Mesenchymal stem cell (in vitro differentiated cells and primary cell): ENCODE measurements at regions not wholly inside any gene's neighbourhood (a gene's known extent, or its start where the extent isn't known, plus 50 kb on each side); places are given as distances from the start of the nearest gene placed in this dataset.

Experiments
- DNase-seq: peaks from one replicate; pipeline ENCODE4 v3.0.0-alpha.2; 2013
- H2AFZ ChIP-seq: one replicate; pipeline ENCODE4 v1.6.1; 2013; ENCODE audit warnings: low read depth, mild to moderate bottlenecking, control low read depth, inconsistent platforms, low read length, moderate library complexity
- H2AK5ac ChIP-seq: 2 replicates; pipeline ENCODE4 v1.6.1; 2013; ENCODE audit warnings: low read length, moderate library complexity, mild to moderate bottlenecking, inconsistent platforms; ENCODE audit not compliant: severe bottlenecking
- H2BK120ac ChIP-seq: one replicate; pipeline ENCODE4 v1.6.1; 2013; ENCODE audit warnings: low read depth, mild to moderate bottlenecking, inconsistent platforms, low read length, moderate library complexity
- H2BK12ac ChIP-seq, 2 experiments: one replicate each; pipeline ENCODE4 v1.6.1; 2013; ENCODE audit warnings: inconsistent platforms in 2 of 2, low read length in 2 of 2, mild to moderate bottlenecking in 2 of 2, moderate library complexity in 2 of 2, control low read depth in 1 of 2
- H2BK15ac ChIP-seq: one replicate; pipeline ENCODE4 v1.6.1; 2013; ENCODE audit warnings: mild to moderate bottlenecking, low read depth, inconsistent platforms; ENCODE audit not compliant: poor library complexity, severe bottlenecking
- H2BK5ac ChIP-seq: 2 replicates; pipeline ENCODE4 v1.6.1; 2013; ENCODE audit warnings: low read depth, mild to moderate bottlenecking, low read length, control low read depth, inconsistent platforms; ENCODE audit not compliant: poor library complexity, severe bottlenecking
- H3K14ac ChIP-seq, 2 experiments: one replicate each; pipeline ENCODE4 v1.6.1; 2013; ENCODE audit warnings: inconsistent platforms in 2 of 2, low read length in 2 of 2, control low read depth in 1 of 2, mild to moderate bottlenecking in 1 of 2, moderate library complexity in 1 of 2
- H3K18ac ChIP-seq, 2 experiments: one replicate each; pipeline ENCODE4 v1.6.1; 2013; ENCODE audit warnings: inconsistent platforms in 2 of 2, low read length in 2 of 2, control low read depth in 1 of 2, low read depth in 1 of 2, mild to moderate bottlenecking in 1 of 2
- H3K23ac ChIP-seq, 2 experiments: one replicate each; pipeline ENCODE4 v1.6.1; 2013; ENCODE audit warnings: inconsistent platforms in 2 of 2, low read length in 2 of 2, mild to moderate bottlenecking in 2 of 2, moderate library complexity in 2 of 2, control low read depth in 1 of 2
- H3K27ac ChIP-seq: 2 replicates; pipeline ENCODE4 v1.5.1; 2013; ENCODE audit warnings: mild to moderate bottlenecking, moderate library complexity, low read length, control low read depth, inconsistent platforms; ENCODE audit not compliant: poor library complexity, severe bottlenecking
- H3K27me3 ChIP-seq, 2 experiments: 2 replicates each; pipeline versions ENCODE4 v1.6.1 to v1.7.0; 2013; ENCODE audit warnings: low read length in 2 of 2, mild to moderate bottlenecking in 2 of 2, moderate library complexity in 2 of 2, control low read depth in 1 of 2, inconsistent platforms in 1 of 2; ENCODE audit not compliant: control insufficient read depth in 1 of 2, insufficient read depth in 1 of 2
- H3K36me3 ChIP-seq, 2 experiments: 2 replicates each; pipeline versions ENCODE4 v1.6.1 to v1.7.0; 2013; ENCODE audit warnings: low read length in 2 of 2, control low read depth in 1 of 2, inconsistent platforms in 1 of 2, low read depth in 1 of 2, mild to moderate bottlenecking in 1 of 2; ENCODE audit not compliant: insufficient read depth in 2 of 2, control insufficient read depth in 1 of 2
- H3K4ac ChIP-seq, 2 experiments: one replicate each; pipeline ENCODE4 v1.6.1; 2013; ENCODE audit warnings: inconsistent platforms in 2 of 2, low read length in 2 of 2, mild to moderate bottlenecking in 2 of 2, moderate library complexity in 2 of 2, control low read depth in 1 of 2, low read depth in 1 of 2
- H3K4me1 ChIP-seq: 2 replicates; pipeline ENCODE4 v1.6.1; 2013; ENCODE audit warnings: low read depth, low read length, control low read depth; ENCODE audit not compliant: control insufficient read depth, insufficient read depth
- H3K4me2 ChIP-seq: 2 replicates; pipeline ENCODE4 v1.6.1; 2013; ENCODE audit warnings: low read length, mild to moderate bottlenecking, inconsistent platforms; ENCODE audit not compliant: poor library complexity, severe bottlenecking
- H3K4me3 ChIP-seq, 2 experiments: 2 replicates each; pipeline versions ENCODE4 v1.5.1 to v1.7.0; 2013; ENCODE audit warnings: low read length in 2 of 2, mild to moderate bottlenecking in 2 of 2, control low read depth in 1 of 2, low read depth in 1 of 2; ENCODE audit not compliant: insufficient read depth in 1 of 2
- H3K79me1 ChIP-seq: replicated peaks from 2 replicates; pipeline ENCODE4 v1.6.1; 2013; ENCODE audit warnings: mild to moderate bottlenecking, control low read depth, low read length, inconsistent platforms; ENCODE audit not compliant: poor library complexity, severe bottlenecking
- H3K9ac ChIP-seq: 2 replicates; pipeline ENCODE4 v1.7.0; 2013; ENCODE audit warnings: mild to moderate bottlenecking, low read length, moderate library complexity
- H3K9me3 ChIP-seq: 2 replicates; pipeline ENCODE4 v1.7.0; 2013; ENCODE audit warnings: mild to moderate bottlenecking, low read length; ENCODE audit not compliant: control insufficient read depth
- H4K8ac ChIP-seq: one replicate; pipeline ENCODE4 v1.6.1; 2013; ENCODE audit warnings: inconsistent platforms, mild to moderate bottlenecking, low read length, moderate library complexity
- H4K91ac ChIP-seq: one replicate; pipeline ENCODE4 v1.6.1; 2013; ENCODE audit warnings: mild to moderate bottlenecking, low read length, inconsistent platforms
- WGBS: methylation state at CpG from one replicate; pipeline ENCODE4 v1.1.7; 2013; ENCODE audit warnings: mixed read lengths; 5-methylcytosine and 5-hydroxymethylcytosine counted together

DNA sequence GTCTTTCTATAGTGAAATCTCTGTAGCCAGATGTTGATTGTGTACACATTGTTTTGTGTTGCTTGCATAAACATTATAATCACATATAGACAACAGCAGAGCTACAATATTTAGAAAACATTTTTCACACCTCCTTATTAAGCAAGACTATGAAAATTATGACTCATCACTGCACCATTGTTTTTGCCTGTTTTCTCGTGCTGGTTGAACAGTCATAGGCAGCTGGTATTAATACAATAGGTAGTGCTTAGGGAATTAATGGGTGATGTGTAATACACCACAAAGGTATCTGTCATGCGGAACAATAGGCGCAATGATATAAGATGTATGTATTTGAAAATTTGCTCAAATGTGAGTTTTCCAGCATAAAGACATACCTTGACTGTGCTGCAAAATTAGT, 449.3 kb downstream of the FOXG1 start:
- Histone ChIP-seq H3K79me1 (no peaks in the 10 kb centered on the region), H3K4me3 (no peak overlapping the region), H3K9me3 (no peaks in the 10 kb centered on the region), H3K36me3 (no peaks in the 10 kb centered on the region), H3K4me2 (no peak overlapping the region), H2BK12ac (no peak overlapping the region), H2BK15ac (no peak overlapping the region), H3K23ac (no peak overlapping the region), H3K27ac (no peak overlapping the region), H2BK120ac (no peak overlapping the region), H3K18ac (no peak overlapping the region), H4K8ac (no peak overlapping the region), H3K27me3 (no peaks in the 10 kb centered on the region), H3K14ac (no peak overlapping the region), H3K4me1 (no peaks in the 10 kb centered on the region), H3K9ac (no peak overlapping the region), H3K4ac (no peak overlapping the region), H2AK5ac (no peak overlapping the region), H4K91ac (no peak overlapping the region), H2AFZ (no peak overlapping the region), H2BK5ac (no peak overlapping the region)
- WGBS: 83% methylated on average over 3 of the region's 3 CpGs
- DNase-seq: no peak

DNA sequence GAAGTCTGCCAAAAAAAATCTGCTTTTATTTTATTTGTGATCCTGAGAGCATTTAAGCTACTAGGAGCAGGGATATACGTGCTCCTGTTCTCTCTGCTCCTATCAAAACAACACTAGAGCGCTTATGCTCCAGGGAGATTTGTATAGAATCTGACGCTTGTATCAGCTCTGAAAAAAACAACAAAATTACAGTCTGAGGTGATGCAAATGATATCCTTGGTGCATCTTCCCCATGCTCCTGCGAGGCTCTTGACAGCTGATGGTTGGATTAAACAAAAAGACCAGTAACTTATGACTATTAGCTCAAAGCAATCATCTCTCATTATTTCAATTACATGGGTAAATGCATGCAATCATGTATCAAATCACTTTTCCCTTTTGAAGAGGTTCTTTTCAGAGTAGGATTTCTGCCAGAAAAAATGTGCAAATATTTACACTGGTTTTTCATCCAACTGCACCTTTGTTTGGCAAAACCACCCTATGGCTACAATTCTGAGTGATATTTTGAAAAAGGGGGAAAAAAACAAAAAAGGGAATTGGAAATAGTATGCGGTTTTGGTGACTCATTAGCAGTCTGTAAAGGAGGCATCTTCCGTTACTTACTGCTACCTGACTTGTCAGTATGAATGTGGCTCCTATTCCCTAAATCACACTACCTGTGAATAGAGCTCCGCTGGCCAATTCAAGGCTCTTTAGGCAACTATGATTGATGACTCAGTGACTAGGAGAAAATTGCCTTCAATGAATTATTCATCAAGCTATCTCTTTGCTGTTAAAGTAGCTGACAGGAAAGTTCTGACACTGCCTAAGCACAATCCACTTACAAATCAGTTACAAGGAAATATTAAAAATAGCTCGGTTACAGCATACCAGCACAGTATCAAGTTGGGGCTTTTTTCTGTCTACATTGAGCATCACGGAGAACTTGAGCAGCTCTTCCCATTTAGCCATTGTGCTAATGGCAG, 450.0 kb downstream of the FOXG1 start:
- H4K91ac ChIP-seq: no peak overlapping the region
- H2BK120ac ChIP-seq: no peak overlapping the region
- H4K8ac ChIP-seq: no peak overlapping the region
- no peak overlapping the region for H3K4me2 ChIP-seq
- H3K9me3 ChIP-seq: no peaks in the 10 kb centered on the region
- no peak overlapping the region for H2BK12ac ChIP-seq
- H3K27me3 ChIP-seq: no peaks in the 10 kb centered on the region
- no peaks in the 10 kb centered on the region for H3K79me1 ChIP-seq
- no peak overlapping the region for H2AK5ac ChIP-seq
- no peak overlapping the region for H2BK15ac ChIP-seq
- no peak overlapping the region for H3K23ac ChIP-seq
- H3K4me3 ChIP-seq: no peak overlapping the region
- 82% methylated on average over 7 of the region's 9 CpGs for WGBS
- no peaks in the 10 kb centered on the region for H3K4me1 ChIP-seq
- H3K4ac ChIP-seq: no peak overlapping the region
- no peak overlapping the region for H3K14ac ChIP-seq
- peak; percentile 6 for DNase-seq
- H3K27ac ChIP-seq: no peak overlapping the region
- no peak overlapping the region for H3K18ac ChIP-seq
- H2AFZ ChIP-seq: no peak overlapping the region
- no peak overlapping the region for H3K9ac ChIP-seq
- H3K36me3 ChIP-seq: no peaks in the 10 kb centered on the region
- H2BK5ac ChIP-seq: no peak overlapping the region

DNA sequence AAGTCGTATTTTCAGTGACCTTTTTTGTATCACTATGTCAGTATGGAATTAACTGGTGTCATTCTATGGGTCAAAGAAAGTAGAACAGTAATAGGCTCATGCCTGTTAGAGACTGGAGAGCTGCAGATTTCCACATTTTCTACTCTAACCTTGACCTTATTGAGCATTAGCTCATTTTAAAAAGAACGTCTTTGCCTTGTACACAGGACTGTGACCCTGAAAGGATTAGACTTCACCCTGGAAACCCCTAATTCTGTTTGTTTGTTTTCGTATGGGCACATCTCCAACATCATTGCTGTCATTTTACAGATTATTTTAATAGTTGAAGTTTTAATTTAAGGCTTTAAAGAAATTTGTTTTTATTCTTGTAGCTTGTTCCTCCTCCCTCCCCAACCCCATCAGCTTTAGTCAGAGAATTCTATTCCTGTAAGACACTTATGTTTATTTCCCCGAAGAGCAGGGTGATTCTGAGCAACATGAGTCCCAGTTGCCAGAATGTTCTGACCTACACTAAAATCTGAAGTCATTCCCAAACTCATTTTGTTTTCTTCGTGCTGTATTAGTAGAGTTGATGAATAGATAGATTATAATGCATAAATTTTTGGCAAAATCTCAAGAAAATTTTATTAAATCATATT, 451.3 kb downstream of the FOXG1 start:
- no peak for DNase-seq
- Histone ChIP-seq H3K4me1 (no peaks in the 10 kb centered on the region), H3K23ac (no peak overlapping the region), H3K4ac (no peak overlapping the region), H2BK120ac (no peak overlapping the region), H3K4me2 (no peak overlapping the region), H3K36me3 (no peaks in the 10 kb centered on the region), H2BK15ac (no peak overlapping the region), H3K14ac (no peak overlapping the region), H3K18ac (no peak overlapping the region), H2BK5ac (no peak overlapping the region), H2AK5ac (no peak overlapping the region), H4K8ac (no peak overlapping the region), H3K4me3 (peak overlapping the region in 1 of 2 experiments; percentile 26), H2BK12ac (no peak overlapping the region), H4K91ac (no peak overlapping the region), H3K27me3 (no peaks in the 10 kb centered on the region), H3K27ac (no peak overlapping the region), H3K9ac (peak overlapping the region; percentile 37), H3K79me1 (no peaks in the 10 kb centered on the region), H2AFZ (no peak overlapping the region), H3K9me3 (no peaks in the 10 kb centered on the region)
- 51% methylated on average over 3 of the region's 5 CpGs for WGBS

DNA sequence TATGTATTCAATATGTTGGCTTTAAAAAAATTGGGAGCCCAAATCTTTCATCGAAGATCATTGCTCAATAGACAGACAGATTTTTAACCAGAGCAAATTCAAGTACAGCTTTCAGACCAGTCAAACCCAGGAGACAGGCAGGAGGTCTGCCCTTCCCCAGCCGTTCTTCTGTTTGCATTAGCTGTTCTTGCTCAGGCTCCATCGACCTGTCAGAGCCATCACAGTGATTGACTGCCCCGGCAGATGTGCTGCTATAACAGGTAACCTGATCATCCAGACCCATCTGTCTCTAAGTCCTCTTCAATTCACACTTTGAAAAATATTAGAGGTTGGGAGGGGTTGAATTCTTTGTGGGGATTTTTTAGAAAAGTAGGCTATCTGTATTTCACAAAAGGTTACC, 453.5 kb downstream of the FOXG1 start:
- DNase-seq: no peak
- no peak overlapping the region for H3K14ac ChIP-seq
- H2AK5ac ChIP-seq: no peak overlapping the region

More for the DNA sequence above, 453.5 kb downstream of the FOXG1 start:
- Histone ChIP-seq H3K23ac (no peak overlapping the region), H3K9ac (no peak overlapping the region), H4K8ac (no peak overlapping the region), H3K36me3 (no peaks in the 10 kb centered on the region), H3K9me3 (no peaks in the 10 kb centered on the region), H2BK12ac (no peak overlapping the region), H3K27me3 (no peaks in the 10 kb centered on the region), H3K79me1 (no peaks in the 10 kb centered on the region), H4K91ac (no peak overlapping the region), H3K4ac (no peak overlapping the region), H3K4me2 (no peak overlapping the region), H2BK15ac (no peak overlapping the region), H3K27ac (no peak overlapping the region), H3K18ac (no peak overlapping the region), H2AFZ (no peak overlapping the region), H3K4me1 (no peaks in the 10 kb centered on the region), H3K4me3 (no peak overlapping the region), H2BK120ac (no peak overlapping the region), H2BK5ac (no peak overlapping the region)
- WGBS: 82% methylated on average over 3 of the region's 4 CpGs
